Thyroid gland (tissue), 4 donors: ENCODE measurements at regions not wholly inside any gene's neighbourhood (a gene's known extent, or its start where the extent isn't known, plus 50 kb on each side); places are given as distances from the start of the nearest gene placed in this dataset.
"Not testable (repeated sequence)": the region's sequence is repeated elsewhere in the genome, so short reads cannot be mapped to it uniquely, and the experiment has no call there.

Experiments
- DNase-seq, 2 donors: peaks; one replicate each; pipeline ENCODE4 v3.0.0-alpha.2; 2019
- H3K27ac ChIP-seq, 3 donors: fragments of 200-600 bp; sonication (generic); 1 replicate in 2 of 3; 2 replicates in 1 of 3; pipeline ENCODE4 v1.5.1; 2016 to 2019; ENCODE audit warnings: mild to moderate bottlenecking in 1 of 3, moderate library complexity in 1 of 3
- H3K27me3 ChIP-seq: fragments of 200-600 bp; sonication (generic); one replicate; pipeline ENCODE4 v1.5.1; 2019
- H3K36me3 ChIP-seq, 2 donors: fragments of 200-600 bp; sonication (generic); one replicate each; pipeline ENCODE4 v1.5.1; 2016 to 2019
- H3K4me1 ChIP-seq, 2 donors: fragments of 200-600 bp; sonication (generic); one replicate each; pipeline ENCODE4 v1.5.1; 2017 to 2019
- H3K4me3 ChIP-seq, 3 donors: fragments of 200-600 bp; sonication (generic); replicated peaks in 1 of 3; 1 replicate in 2 of 3; 2 replicates in 1 of 3; pipeline ENCODE4 v1.5.1; 2016; ENCODE audit warnings: mild to moderate bottlenecking in 1 of 3
- H3K9me3 ChIP-seq: fragments of 200-600 bp; sonication (generic); one replicate; pipeline ENCODE4 v1.5.1; 2017
- CTCF ChIP-seq, 6 experiments: fragments of 200-600 bp in 3 of 6; fragments of 450-650 bp in 3 of 6; sonication (generic) in 3 of 6; IDR thresholded peaks; one replicate each; pipeline ENCODE4 v1.5.1; 2016 to 2019; ENCODE audit warnings: antibody characterized with exemption in 6 of 6, mild to moderate bottlenecking in 2 of 6, inconsistent platforms in 1 of 6, moderate library complexity in 1 of 6
- POLR2A ChIP-seq, 2 donors: fragments of 450-650 bp; IDR thresholded peaks; one replicate each; pipeline ENCODE4 v1.6.1; 2017; ENCODE audit warnings: antibody characterized with exemption in 2 of 2, mild to moderate bottlenecking in 2 of 2, moderate library complexity in 1 of 2
- WGBS, 2 donors: methylation state at CpG; one replicate each; pipeline ENCODE4 v1.1.5; 2017; 5-methylcytosine and 5-hydroxymethylcytosine counted together
- intact Hi-C: fragments of 100-400 bp; cut with DNase I; formaldehyde crosslinking; loops from one replicate; pipeline ENCODE4 v1.15.1; 2023

- Histone ChIP-seq H3K4me3 (no peak overlapping the region), H3K27ac (no peak overlapping the region), H3K9me3 (no peaks in the 10 kb centered on the region), H3K27me3 (no peaks in the 10 kb centered on the region), H3K4me1 (no peaks in the 10 kb centered on the region), H3K36me3 (no peaks in the 10 kb centered on the region)
- no peak for DNase-seq
- whole genome bisulfite sequencing, 2 donors: 92 to 93% methylated on average over 102 of the region's 102 CpGs
- TF ChIP-seq POLR2A (IDR thresholded peaks at IDR 0.05) (no peak), CTCF (IDR thresholded peaks at IDR 0.05) (no peak)
- intact Hi-C loops: no loop called here
Measured at GRCh38 chr22:11628651-11629511, 3899.1 kb upstream of the OR11H1 start.

GRCh38 chr22:11629661-11630385 lies 3898.2 kb upstream of the OR11H1 start:
- no peak for TF ChIP-seq POLR2A (IDR thresholded peaks at IDR 0.05)
- H3K27ac ChIP-seq: no peak overlapping the region
- H3K4me3 ChIP-seq: no peak overlapping the region
- intact Hi-C loops: no loop called here
- H3K36me3 ChIP-seq: no peaks in the 10 kb centered on the region
- no peaks in the 10 kb centered on the region for H3K9me3 ChIP-seq
- no peak for DNase-seq
- no peaks in the 10 kb centered on the region for H3K4me1 ChIP-seq
- WGBS, 2 donors: 89 to 91% methylated on average over 35 of the region's 35 CpGs
- H3K27me3 ChIP-seq: no peaks in the 10 kb centered on the region

DNA sequence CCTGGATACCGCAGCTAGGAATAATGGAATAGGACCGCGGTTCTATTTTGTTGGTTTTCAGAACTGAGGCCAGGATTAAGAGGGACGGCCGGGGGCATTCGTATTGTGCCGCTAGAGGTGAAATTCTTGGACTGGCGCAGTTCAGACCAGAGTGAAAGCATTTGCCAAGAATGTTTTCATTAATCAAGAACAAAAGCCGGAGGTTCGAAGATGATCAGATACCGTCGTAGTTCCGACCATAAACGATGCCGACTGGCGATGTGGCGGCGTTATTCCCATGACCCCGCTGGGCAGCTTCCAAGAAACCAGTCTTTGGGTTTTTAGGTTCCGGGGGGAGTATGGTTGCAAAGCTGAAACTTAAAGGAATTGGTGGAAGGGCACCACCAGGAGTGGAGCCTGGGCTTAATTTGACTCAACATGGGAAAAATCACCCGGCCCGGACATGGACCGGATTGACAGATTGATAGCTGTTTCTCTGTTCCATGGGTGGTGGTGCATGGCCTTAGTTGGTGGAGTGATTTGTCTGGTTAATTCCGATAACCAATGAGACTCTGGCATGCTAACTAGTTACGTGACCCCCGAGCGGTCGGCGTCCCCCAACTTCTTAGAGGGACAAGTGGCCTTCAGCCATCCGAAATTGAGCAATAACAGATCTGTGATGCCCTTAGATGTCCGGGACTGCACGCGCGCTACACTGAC lies 3897.5 kb upstream of the OR11H1 start:
- WGBS, 2 donors: 92 to 95% methylated on average over 34 of the region's 34 CpGs
- H3K27ac ChIP-seq, intact Hi-C loops, H3K9me3 ChIP-seq, H3K27me3 ChIP-seq, H3K4me1 ChIP-seq, H3K4me3 ChIP-seq, DNase-seq, H3K36me3 ChIP-seq: not testable (repeated sequence)
